22Rv1 (cell line): ENCODE measurements at regions not wholly inside any gene's neighbourhood (a gene's known extent, or its start where the extent isn't known, plus 50 kb on each side); places are given as distances from the start of the nearest gene placed in this dataset.

Source experiments
- ZFX ChIP-seq: fragments of 450-650 bp; IDR thresholded peaks from 2 replicates; pipeline ENCODE4 v1.6.1; 2017; ENCODE audit warnings: antibody characterized with exemption, borderline replicate concordance
- TF ChIP-seq, protein P1 (sequence below): fragments of 450-650 bp; IDR thresholded peaks from 2 replicates; pipeline ENCODE4 v1.5.1; 2017; ENCODE audit warnings: mild to moderate bottlenecking

DNA sequence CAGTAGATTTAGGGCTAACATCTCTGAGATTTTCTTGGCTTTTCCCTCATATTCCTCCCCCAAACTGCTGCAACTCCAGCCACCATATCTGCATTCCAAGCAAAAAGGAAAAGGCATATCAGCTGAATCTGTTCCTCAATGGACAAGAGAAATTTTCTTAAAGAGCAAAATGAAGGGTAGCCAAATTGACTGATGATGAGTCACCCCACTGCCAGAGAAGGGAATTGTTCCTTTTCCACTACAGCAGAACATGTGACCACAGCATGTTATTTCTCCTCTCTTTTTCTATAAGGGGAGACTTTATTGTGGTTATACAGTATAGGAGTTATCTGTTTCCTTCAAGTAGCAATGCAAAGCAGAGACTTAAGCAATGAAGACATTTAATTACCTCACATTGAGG is 172.5 kb downstream of the MTHFS start:
- TF ChIP-seq, protein P1, sequence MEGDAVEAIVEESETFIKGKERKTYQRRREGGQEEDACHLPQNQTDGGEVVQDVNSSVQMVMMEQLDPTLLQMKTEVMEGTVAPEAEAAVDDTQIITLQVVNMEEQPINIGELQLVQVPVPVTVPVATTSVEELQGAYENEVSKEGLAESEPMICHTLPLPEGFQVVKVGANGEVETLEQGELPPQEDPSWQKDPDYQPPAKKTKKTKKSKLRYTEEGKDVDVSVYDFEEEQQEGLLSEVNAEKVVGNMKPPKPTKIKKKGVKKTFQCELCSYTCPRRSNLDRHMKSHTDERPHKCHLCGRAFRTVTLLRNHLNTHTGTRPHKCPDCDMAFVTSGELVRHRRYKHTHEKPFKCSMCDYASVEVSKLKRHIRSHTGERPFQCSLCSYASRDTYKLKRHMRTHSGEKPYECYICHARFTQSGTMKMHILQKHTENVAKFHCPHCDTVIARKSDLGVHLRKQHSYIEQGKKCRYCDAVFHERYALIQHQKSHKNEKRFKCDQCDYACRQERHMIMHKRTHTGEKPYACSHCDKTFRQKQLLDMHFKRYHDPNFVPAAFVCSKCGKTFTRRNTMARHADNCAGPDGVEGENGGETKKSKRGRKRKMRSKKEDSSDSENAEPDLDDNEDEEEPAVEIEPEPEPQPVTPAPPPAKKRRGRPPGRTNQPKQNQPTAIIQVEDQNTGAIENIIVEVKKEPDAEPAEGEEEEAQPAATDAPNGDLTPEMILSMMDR: no peak
- TF ChIP-seq ZFX: no peak
